Glutamatergic neuron (in vitro differentiated cells): ENCODE measurements at regions not wholly inside any gene's neighbourhood (a gene's known extent, or its start where the extent isn't known, plus 50 kb on each side); places are given as distances from the start of the nearest gene placed in this dataset.

Experiments used
- DNase-seq: peaks from one replicate; pipeline ENCODE4 v3.0.0; 2022
- H3K27ac Mint-ChIP-seq: one replicate; pipeline ENCODE4 v1.8.0; 2020; ENCODE audit warnings: mild to moderate bottlenecking, mixed read lengths, inconsistent platforms; ENCODE audit not compliant: unreplicated experiment
- H3K27me3 Mint-ChIP-seq: one replicate; pipeline ENCODE4 v1.8.0; 2020; ENCODE audit warnings: mild to moderate bottlenecking, moderate library complexity, mixed read lengths, inconsistent platforms; ENCODE audit not compliant: unreplicated experiment
- H3K36me3 Mint-ChIP-seq: one replicate; pipeline ENCODE4 v1.8.0; 2020; ENCODE audit warnings: mild to moderate bottlenecking, mixed read lengths, inconsistent platforms; ENCODE audit not compliant: unreplicated experiment
- H3K4me1 Mint-ChIP-seq: one replicate; pipeline ENCODE4 v1.8.0; 2020; ENCODE audit warnings: mild to moderate bottlenecking, low read depth, mixed read lengths, inconsistent platforms; ENCODE audit not compliant: unreplicated experiment
- H3K4me3 Mint-ChIP-seq: one replicate; pipeline ENCODE4 v1.8.0; 2020; ENCODE audit warnings: mild to moderate bottlenecking, mixed read lengths, inconsistent platforms; ENCODE audit not compliant: unreplicated experiment
- H3K9me3 Mint-ChIP-seq: one replicate; pipeline ENCODE4 v1.8.0; 2020; ENCODE audit warnings: mild to moderate bottlenecking, moderate library complexity, mixed read lengths, inconsistent platforms; ENCODE audit not compliant: unreplicated experiment
- CTCF ChIP-seq: fragments of 200-600 bp; sonication (generic); IDR thresholded peaks from one replicate; pipeline ENCODE4 v1.5.0; 2021; ENCODE audit not compliant: partially characterized antibody, unreplicated experiment

- DNase-seq = no peak
Measured at GRCh38 chr5:96235008-96235910, 197.8 kb downstream of the PCSK1 start.

GRCh38 chr5:96232602-96233001 lies 200.4 kb downstream of the PCSK1 start:
- DNase-seq = no peak
- TF ChIP-seq CTCF = no peak
- no peaks in the 10 kb centered on the region for H3K36me3 Mint-ChIP-seq
- no peak overlapping the region for H3K4me3 Mint-ChIP-seq
- H3K4me1 Mint-ChIP-seq = peaks cover 2% of the 10 kb centered on the region
- no peaks in the 10 kb centered on the region for H3K27me3 Mint-ChIP-seq
- no peaks in the 10 kb centered on the region for H3K9me3 Mint-ChIP-seq
- H3K27ac Mint-ChIP-seq = no peak overlapping the region

More at GRCh38 chr5:96235008-96235910, 197.8 kb downstream of the PCSK1 start:
- no peaks in the 10 kb centered on the region for H3K27me3 Mint-ChIP-seq
- no peak for TF ChIP-seq CTCF
- H3K4me3 Mint-ChIP-seq = no peak overlapping the region
- no peak overlapping the region for H3K27ac Mint-ChIP-seq
- H3K36me3 Mint-ChIP-seq = no peaks in the 10 kb centered on the region
- no peaks in the 10 kb centered on the region for H3K9me3 Mint-ChIP-seq
- H3K4me1 Mint-ChIP-seq = peaks cover 2% of the 10 kb centered on the region

GRCh38 chr5:96229188-96229587 lies 203.9 kb downstream of the PCSK1 start:
- DNase-seq = no peak
- Mint-ChIP-seq H3K36me3 (no peaks in the 10 kb centered on the region), H3K27ac (no peak overlapping the region), H3K4me3 (no peak overlapping the region), H3K4me1 (no peaks in the 10 kb centered on the region), H3K27me3 (no peaks in the 10 kb centered on the region), H3K9me3 (no peaks in the 10 kb centered on the region)
- TF ChIP-seq CTCF = no peak

- H3K9me3 Mint-ChIP-seq = no peaks in the 10 kb centered on the region
- no peaks in the 10 kb centered on the region for H3K4me1 Mint-ChIP-seq
- no peaks in the 10 kb centered on the region for H3K36me3 Mint-ChIP-seq
- H3K27ac Mint-ChIP-seq = no peak overlapping the region
- no peak for TF ChIP-seq CTCF
- no peak for DNase-seq
- H3K4me3 Mint-ChIP-seq = no peak overlapping the region
- H3K27me3 Mint-ChIP-seq = no peaks in the 10 kb centered on the region
Measured at GRCh38 chr5:96228408-96228807, 204.6 kb downstream of the PCSK1 start.

GRCh38 chr5:96227957-96228356 lies 205.1 kb downstream of the PCSK1 start:
- no peaks in the 10 kb centered on the region for H3K27me3 Mint-ChIP-seq
- H3K36me3 Mint-ChIP-seq = no peaks in the 10 kb centered on the region
- H3K27ac Mint-ChIP-seq = no peak overlapping the region
- H3K4me1 Mint-ChIP-seq = no peaks in the 10 kb centered on the region
- no peak for TF ChIP-seq CTCF
- H3K9me3 Mint-ChIP-seq = no peaks in the 10 kb centered on the region
- no peak for DNase-seq
- H3K4me3 Mint-ChIP-seq = no peak overlapping the region
